Tibial nerve (tissue), 4 donors: ENCODE measurements at regions not wholly inside any gene's neighbourhood (a gene's known extent, or its start where the extent isn't known, plus 50 kb on each side); places are given as distances from the start of the nearest gene placed in this dataset.
A peak's percentile ranks its signal among the peaks of the same experiment; 100 is the strongest.

Source experiments
- DNase-seq, 2 donors: peaks; one replicate each; pipeline ENCODE4 v3.0.0-alpha.2; 2019; ENCODE audit warnings: low spot score in 2 of 2
- H3K27ac ChIP-seq, 4 donors: fragments of 200-600 bp; sonication (generic) in 3 of 4; one replicate each; pipeline ENCODE4 v1.5.1; 2017 to 2019; ENCODE audit warnings: mild to moderate bottlenecking in 1 of 4
- H3K27me3 ChIP-seq, 2 donors: fragments of 200-600 bp; sonication (generic) in 1 of 2; one replicate each; pipeline versions ENCODE4 v1.5.1 to v1.6.0; 2017 to 2019
- H3K36me3 ChIP-seq, 3 donors: fragments of 200-600 bp; sonication (generic); one replicate each; pipeline ENCODE4 v1.5.1; 2018 to 2019
- H3K4me1 ChIP-seq, 4 donors: fragments of 200-600 bp; sonication (generic) in 3 of 4; one replicate each; pipeline ENCODE4 v1.5.1; 2017 to 2019
- H3K4me3 ChIP-seq, 4 donors: fragments of 200-600 bp; sonication (generic) in 3 of 4; one replicate each; pipeline ENCODE4 v1.5.1; 2017 to 2019; ENCODE audit warnings: mild to moderate bottlenecking in 1 of 4, moderate library complexity in 1 of 4
- H3K9me3 ChIP-seq, 4 donors: fragments of 200-600 bp; sonication (generic) in 3 of 4; one replicate each; pipeline ENCODE4 v1.5.1; 2017 to 2019
- EP300 ChIP-seq, 2 donors: sonication (generic); formaldehyde crosslinking; IDR thresholded peaks; one replicate each; pipeline ENCODE4 v1.6.1; 2017; ENCODE audit warnings: antibody characterized with exemption in 2 of 2, mild to moderate bottlenecking in 1 of 2
- POLR2A ChIP-seq, 2 donors: fragments of 450-650 bp; IDR thresholded peaks; one replicate each; pipeline ENCODE4 v1.6.1; 2017; ENCODE audit warnings: antibody characterized with exemption in 2 of 2, mild to moderate bottlenecking in 2 of 2, moderate library complexity in 2 of 2
- WGBS, 2 donors: methylation state at CpG; one replicate each; pipeline ENCODE4 v1.1.5; 2018; 5-methylcytosine and 5-hydroxymethylcytosine counted together
- TF ChIP-seq, protein P1 (sequence below), 5 experiments: fragments of 200-600 bp in 3 of 5; fragments of 450-650 bp in 2 of 5; sonication (generic) in 3 of 5; IDR thresholded peaks; one replicate each; pipeline ENCODE4 v1.5.1; 2016 to 2019; ENCODE audit warnings: antibody characterized with exemption in 5 of 5, mild to moderate bottlenecking in 3 of 5, moderate library complexity in 2 of 5

DNA sequence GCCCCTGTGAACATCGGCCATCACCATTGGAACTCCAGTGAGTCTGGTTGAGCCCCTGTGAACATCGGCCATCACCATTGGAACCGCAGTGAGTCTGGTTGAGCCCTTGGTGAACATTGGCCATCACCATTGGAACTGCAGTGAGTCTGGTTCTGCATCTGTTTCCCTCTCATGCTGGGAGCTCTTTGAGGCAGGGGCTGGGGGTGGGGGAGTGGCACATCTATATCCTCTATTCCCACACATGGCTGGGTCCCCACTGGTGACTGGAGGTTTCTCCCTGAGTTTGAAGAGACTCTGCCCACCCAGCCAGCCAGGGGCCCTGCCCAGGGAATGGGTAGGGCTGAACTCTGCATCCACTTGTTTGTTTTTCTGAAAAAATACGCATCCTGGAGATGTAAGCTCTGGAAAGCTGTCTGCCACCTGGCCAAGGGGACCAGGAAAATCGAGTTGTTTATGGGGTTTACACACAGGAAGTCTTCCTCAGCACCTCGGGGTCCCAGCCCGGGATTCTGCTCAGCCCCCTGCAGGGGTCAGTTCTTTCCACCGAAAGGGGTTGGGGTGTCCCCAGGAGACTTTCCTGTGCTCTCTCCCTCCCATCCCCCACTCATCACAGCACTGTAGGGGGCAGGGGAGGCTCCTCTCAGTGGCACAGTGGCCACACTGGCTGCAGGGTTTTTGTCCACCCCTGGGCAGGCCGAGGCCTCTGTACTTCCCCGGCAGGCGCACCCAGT, 170.5 kb upstream of the GSC start:
- H3K4me1 ChIP-seq = peaks cover 0 to 18% (median 0%) of the 10 kb centered on the region in 4 donors
- no peaks in the 10 kb centered on the region for H3K9me3 ChIP-seq
- WGBS, 2 donors = 87 to 92% methylated on average over 10 to 11 of the region's 11 CpGs
- H3K27me3 ChIP-seq = no peaks in the 10 kb centered on the region
- H3K27ac ChIP-seq = no peak overlapping the region
- no peak for DNase-seq
- no peaks in the 10 kb centered on the region for H3K36me3 ChIP-seq
- no peak overlapping the region for H3K4me3 ChIP-seq
- TF ChIP-seq EP300 (IDR thresholded peaks at IDR 0.05) (no peak), POLR2A (IDR thresholded peaks at IDR 0.05) (no peak)
- TF ChIP-seq, protein P1, sequence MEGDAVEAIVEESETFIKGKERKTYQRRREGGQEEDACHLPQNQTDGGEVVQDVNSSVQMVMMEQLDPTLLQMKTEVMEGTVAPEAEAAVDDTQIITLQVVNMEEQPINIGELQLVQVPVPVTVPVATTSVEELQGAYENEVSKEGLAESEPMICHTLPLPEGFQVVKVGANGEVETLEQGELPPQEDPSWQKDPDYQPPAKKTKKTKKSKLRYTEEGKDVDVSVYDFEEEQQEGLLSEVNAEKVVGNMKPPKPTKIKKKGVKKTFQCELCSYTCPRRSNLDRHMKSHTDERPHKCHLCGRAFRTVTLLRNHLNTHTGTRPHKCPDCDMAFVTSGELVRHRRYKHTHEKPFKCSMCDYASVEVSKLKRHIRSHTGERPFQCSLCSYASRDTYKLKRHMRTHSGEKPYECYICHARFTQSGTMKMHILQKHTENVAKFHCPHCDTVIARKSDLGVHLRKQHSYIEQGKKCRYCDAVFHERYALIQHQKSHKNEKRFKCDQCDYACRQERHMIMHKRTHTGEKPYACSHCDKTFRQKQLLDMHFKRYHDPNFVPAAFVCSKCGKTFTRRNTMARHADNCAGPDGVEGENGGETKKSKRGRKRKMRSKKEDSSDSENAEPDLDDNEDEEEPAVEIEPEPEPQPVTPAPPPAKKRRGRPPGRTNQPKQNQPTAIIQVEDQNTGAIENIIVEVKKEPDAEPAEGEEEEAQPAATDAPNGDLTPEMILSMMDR (IDR thresholded peaks at IDR 0.05) = no peak

- no peak for TF ChIP-seq EP300 (IDR thresholded peaks at IDR 0.05)
- no peak for TF ChIP-seq POLR2A (IDR thresholded peaks at IDR 0.05)
- TF ChIP-seq, protein P1 (IDR thresholded peaks at IDR 0.05) = no peak
- 79 to 88% methylated on average over 2 of the region's 2 CpGs for WGBS, 2 donors
- Histone ChIP-seq H3K27ac (no peak overlapping the region), H3K4me1 (peaks cover 0 to 18% (median 0%) of the 10 kb centered on the region in 4 donors), H3K27me3 (no peaks in the 10 kb centered on the region), H3K36me3 (no peaks in the 10 kb centered on the region), H3K9me3 (no peaks in the 10 kb centered on the region), H3K4me3 (no peak overlapping the region)
- DNase-seq = no peak
These were observed 168.1 kb upstream of the GSC start for GRCh38 chr14:94938016-94938415.

DNA sequence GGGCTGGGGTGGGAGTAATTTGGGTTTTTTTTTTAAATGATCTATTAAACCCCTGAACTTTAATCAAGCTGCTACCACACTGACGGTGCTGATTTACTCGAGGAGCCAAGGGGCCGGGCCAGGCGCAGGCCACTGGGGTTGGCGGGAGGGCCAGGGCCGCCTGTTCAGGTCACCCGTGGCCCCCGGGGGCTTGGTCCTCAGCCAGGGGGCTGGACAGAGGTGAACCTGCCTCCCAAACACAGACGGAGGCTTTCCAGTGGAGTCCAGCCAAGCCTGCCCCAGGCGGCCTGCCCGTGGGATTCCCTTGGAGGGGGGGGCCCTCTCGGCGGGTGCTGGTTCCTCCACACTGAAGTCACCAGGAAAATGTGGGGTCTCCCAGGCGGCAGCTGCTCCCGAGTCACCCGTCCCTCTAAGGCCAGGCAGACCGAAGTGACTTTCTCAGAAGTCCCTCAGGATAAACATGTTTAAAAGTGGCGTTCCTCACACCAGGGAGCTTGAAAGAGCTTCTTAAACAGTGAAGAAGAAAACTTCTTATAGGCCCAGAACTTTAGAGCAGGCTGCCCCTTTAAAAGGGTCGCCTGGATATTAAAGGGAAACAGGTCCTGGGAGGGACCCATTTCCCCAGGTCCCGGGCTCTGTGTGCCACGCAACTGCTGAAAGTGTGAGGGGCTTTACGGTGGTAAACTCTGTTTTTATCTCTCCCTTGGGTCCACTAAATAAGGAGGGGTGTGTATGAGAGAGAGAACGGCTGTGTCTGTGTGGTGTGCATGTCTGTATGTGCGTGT, 167.2 kb upstream of the GSC start:
- peaks cover 0 to 18% (median 0%) of the 10 kb centered on the region in 4 donors for H3K4me1 ChIP-seq
- TF ChIP-seq, protein P1 (IDR thresholded peaks at IDR 0.05) = no peak
- TF ChIP-seq EP300 (IDR thresholded peaks at IDR 0.05) (no peak), POLR2A (IDR thresholded peaks at IDR 0.05) (no peak)
- 34 to 36% methylated on average over 13 to 20 of the region's 24 CpGs for WGBS, 2 donors
- peak overlapping the region in 3 of 4 donors; percentile 2 to 38 (median 21) for H3K4me3 ChIP-seq
- no peaks in the 10 kb centered on the region for H3K36me3 ChIP-seq
- peak in 1 of 2 donors; percentile 10 for DNase-seq
- H3K27ac ChIP-seq = peak overlapping the region in 3 of 4 donors; percentile 21 to 84 (median 59)
- H3K9me3 ChIP-seq = no peaks in the 10 kb centered on the region
- no peaks in the 10 kb centered on the region for H3K27me3 ChIP-seq

- Histone ChIP-seq H3K36me3 (no peaks in the 10 kb centered on the region), H3K4me1 (peaks cover 0 to 18% (median 0%) of the 10 kb centered on the region in 4 donors), H3K27ac (peak overlapping the region in 3 of 4 donors; percentile 21 to 84 (median 59)), H3K4me3 (peak overlapping the region in 3 of 4 donors; percentile 2 to 38 (median 21)), H3K27me3 (no peaks in the 10 kb centered on the region), H3K9me3 (no peaks in the 10 kb centered on the region)
- TF ChIP-seq EP300 (IDR thresholded peaks at IDR 0.05) (peak in 1 of 2 donors; percentile 46), POLR2A (IDR thresholded peaks at IDR 0.05) (no peak)
- DNase-seq = peak; percentile 35 to 50
- 20 to 21% methylated on average over 26 of the region's 26 CpGs for WGBS, 2 donors
These were observed 166.5 kb upstream of the GSC start for GRCh38 chr14:94936401-94936892.

GRCh38 chr14:94935706-94936300, 165.9 kb upstream of the GSC start:
- 80 to 86% methylated on average over 7 to 13 of the region's 13 CpGs for WGBS, 2 donors
- no peaks in the 10 kb centered on the region for H3K36me3 ChIP-seq
- peaks cover 0 to 18% (median 0%) of the 10 kb centered on the region in 4 donors for H3K4me1 ChIP-seq
- no peaks in the 10 kb centered on the region for H3K27me3 ChIP-seq
- no peaks in the 10 kb centered on the region for H3K9me3 ChIP-seq
- H3K27ac ChIP-seq = peak overlapping the region in 1 of 4 donors; percentile 84
- no peak overlapping the region for H3K4me3 ChIP-seq
- DNase-seq = no peak
- TF ChIP-seq, protein P1 (IDR thresholded peaks at IDR 0.05) = no peak
- no peak for TF ChIP-seq EP300 (IDR thresholded peaks at IDR 0.05)
- no peak for TF ChIP-seq POLR2A (IDR thresholded peaks at IDR 0.05)
